HG03457 (cell line): ENCODE measurements at regions not wholly inside any gene's neighbourhood (a gene's known extent, or its start where the extent isn't known, plus 50 kb on each side); places are given as distances from the start of the nearest gene placed in this dataset.
"Not testable (repeated sequence)": the region's sequence is repeated elsewhere in the genome, so short reads cannot be mapped to it uniquely, and the experiment has no call there.

Experiments used
- ATAC-seq: cut with Tn5 transposase; IDR thresholded peaks from one replicate; pipeline ENCODE4 v1.9.1; 2021; ENCODE audit warnings: moderate number of reproducible peaks; ENCODE audit not compliant: unreplicated experiment

DNA sequence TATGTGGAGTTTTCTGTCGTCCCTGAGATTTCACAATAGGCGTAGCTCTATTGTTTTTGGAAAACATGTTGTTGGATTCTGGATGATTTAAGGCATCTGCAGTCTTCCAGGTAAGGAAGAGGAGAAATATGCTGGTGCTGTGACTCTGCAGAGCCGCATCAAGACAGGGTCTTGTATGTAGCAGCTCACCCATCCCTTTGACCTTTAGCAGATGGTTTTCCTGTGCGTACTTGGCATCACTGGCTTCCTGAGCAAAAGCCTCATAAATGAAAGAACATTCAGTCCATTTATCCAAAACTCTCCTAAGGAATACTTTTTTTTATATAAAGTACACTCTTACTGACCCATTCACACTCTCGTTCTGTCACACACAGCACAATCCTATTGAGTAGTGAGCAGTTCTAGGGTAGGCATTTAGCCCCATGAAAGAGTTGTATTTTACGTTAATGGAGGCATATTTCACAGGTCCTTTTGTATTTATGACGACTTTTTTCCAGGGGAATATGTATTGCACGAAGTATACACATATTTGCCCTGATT is 443.9 kb downstream of the STK39 start:
- ATAC-seq, result no peak

DNA sequence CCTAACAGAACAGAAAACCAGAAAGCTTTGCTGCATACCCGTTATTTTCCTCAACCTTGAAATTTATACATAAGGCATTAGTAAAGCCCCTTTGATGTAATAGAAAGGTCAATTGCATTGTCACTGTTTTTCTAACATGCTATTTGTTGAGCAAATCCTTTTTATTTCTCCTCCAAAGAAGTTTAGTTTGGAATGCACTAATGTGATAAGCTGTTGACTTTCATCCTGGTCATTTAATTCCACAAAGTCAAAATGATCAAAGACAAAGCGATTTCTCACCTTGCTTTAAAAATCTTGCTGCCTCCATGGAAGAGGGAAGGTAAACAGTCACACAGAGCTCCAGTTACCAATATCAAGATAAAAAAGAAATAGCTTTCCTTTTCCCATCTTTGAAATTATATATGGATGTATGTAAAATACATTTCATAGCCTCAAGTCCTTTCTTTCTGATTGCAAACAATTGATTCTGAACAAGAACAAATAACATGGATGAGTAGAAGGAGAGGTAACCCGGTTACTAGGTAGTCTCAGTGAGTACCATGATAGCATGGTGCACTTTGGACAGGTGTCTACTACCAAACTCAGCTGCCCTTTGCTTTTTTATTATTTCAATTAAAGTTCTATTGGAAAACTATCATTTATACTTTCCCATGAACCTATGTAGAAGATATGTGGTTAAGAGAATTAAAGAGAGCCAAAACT is 452.7 kb downstream of the STK39 start:
- ATAC-seq, result no peak

DNA sequence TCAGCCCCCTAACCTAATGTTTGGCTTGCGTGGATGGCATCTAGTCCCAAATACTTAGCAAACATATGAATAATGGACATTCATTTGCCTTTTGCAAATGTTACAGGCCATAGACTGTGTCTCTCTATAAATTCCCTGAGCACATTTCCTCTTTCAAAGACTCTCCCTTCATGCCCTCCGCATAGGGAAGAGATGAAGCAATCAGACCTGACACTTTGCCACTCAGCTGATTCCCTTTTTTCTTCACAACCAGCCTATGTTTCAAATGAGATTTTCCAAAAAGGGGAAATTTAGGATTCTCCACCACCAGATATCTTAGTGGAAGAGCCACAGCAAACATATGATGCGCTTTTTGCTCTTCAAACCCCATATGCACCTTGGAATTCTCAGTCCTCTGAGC is 453.7 kb downstream of the STK39 start:
- no peak for ATAC-seq

DNA sequence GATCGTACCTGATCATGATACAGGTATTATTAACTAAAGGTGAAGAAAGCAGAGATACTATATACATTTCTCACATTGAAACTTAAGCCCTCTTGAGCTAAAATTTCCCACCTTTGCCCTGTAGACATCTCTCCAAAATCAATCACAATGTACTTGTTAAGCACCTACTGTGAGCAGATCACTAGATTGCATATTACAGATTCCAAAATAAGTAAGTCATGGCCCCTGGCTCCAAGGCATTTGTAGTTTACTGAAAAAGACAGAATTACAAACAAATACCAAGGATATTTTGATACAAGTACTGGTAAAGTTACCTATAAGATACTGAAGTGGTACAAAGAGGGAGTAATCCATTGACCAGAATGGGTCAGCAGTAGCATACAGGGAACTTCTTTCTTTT is 455.3 kb downstream of the STK39 start:
- no peak for ATAC-seq

DNA sequence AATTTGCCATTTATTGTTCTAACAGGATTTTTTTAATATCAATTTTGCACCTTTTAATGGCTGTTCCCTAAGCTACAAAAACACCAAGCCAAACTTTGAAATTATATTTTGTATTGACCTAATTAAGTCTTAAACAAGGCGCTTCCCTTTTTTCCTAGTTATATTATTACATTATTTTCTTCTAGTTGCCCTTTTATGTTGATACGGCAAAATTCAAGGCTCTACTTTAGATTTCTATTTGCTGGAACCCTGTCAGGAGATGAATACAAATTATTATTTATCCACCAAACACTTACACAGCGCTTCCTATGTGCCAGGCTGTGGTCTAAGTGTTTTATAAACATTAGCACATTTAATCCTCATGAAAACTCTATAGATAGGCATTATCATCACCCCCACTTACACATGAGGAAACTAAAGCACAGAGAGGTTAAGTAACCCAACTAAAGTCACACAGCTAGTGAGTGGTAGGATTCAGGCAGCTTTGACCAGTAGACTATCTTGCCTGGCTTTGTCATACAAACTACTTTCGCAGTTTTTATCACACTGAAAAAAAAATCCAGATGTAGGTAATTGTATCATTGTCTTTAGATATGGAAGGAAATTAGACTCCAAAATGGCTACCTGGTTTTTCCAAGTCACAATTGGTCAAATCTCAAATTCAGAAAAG is 456.5 kb downstream of the STK39 start:
- ATAC-seq, result no peak

DNA sequence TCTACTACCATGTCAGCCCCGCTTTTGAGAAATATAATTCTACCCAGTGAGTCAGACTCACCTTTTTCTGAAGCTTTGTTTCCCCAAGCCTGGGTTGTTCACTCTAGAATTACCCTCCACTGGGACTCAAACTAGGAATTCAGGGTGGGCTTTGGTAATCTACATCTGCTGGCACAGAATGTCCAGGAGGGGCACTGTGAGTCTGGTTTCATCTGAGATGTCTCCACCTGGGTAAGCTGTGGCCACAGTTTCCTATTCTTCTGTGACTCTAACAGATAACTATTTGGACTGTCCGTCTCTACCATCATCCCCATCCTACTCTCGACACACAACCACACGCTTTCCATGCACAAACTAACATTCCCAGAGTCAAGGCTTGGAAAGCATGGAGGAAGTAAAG is 457.2 kb downstream of the STK39 start:
- no peak for ATAC-seq

DNA sequence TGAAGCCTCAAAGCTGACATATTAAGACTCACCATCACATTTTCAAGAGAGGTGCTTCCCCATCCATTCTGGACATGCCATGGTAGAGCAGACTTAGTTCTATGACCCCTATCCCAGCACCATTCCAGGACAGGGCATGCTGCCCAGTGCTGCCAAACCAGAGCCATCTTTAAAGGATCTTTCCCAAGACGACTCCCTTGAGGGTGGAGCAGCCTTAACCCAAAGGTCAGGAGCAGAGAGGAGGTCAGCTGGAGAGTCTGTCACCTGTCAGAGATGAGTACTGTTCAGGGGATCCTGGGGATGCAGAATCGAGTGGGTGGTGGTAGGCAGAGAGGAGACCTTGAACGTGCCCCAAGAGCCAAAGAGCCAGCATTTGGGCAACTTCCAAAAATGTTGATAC is 459.8 kb downstream of the STK39 start:
- no peak for ATAC-seq

DNA sequence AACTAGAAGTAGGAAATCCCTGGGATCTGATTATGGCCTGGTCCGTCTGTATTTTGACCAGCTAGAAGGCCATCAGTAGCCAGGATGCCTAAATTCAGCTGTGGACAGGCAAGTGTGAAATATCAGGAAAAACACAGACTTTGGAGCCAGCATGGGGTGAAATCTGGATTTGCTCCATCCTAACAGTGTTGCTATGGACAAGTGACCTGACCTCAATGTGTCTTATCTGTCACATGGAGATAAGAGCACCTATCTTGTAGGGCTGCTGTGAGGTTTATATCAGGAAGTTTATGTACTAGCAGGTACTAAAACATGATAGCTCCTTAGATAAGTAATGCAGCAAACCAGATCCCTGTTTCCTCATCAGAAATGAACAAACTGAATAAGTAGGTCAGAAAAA is 460.4 kb downstream of the STK39 start:
- ATAC-seq, result no peak

DNA sequence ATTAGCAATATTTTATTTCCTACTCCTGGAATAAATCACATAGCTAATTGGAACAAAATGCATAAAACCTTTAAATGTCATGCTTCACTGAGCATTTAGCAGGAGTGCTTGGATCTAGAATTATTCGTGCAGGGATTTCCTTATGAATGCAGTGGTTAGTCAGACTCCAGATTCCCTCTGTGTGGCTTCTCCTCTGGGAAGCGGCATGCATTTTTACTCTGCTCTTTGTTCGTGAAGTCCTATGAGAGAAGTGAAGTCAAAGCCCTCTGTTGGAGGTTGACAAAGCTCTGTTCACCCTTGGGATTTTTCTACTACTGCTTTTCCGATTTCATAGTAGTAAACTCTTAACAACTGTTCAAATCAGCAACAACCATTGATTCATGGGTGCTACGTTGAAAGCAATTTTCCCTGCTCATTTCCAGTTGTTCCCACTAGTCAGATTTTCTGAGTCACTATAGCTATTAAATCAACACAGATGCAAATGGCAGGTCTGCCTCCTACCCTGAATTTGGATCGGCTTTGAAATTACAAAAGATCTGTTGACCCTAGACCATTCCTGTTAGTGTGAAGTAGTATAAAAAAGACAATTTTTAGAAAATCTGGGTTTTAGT is 461.7 kb downstream of the STK39 start:
- no peak for ATAC-seq

DNA sequence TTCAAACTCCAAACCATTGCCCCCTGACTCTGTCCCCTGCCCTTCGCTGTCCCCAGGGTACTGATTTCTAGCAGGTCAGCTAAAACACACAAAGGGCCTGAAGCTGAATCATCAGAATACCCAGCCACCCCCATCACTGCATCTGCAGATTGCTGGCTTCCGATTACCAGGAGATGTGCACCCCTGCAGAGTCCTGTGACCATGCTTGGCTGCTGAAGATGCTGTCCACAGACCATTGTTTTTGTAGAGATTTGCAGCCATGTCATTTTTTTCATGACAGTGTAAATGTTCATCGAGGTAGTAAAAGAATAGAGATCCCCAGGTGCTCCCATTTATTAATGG is 463.3 kb downstream of the STK39 start:
- ATAC-seq, result no peak

DNA sequence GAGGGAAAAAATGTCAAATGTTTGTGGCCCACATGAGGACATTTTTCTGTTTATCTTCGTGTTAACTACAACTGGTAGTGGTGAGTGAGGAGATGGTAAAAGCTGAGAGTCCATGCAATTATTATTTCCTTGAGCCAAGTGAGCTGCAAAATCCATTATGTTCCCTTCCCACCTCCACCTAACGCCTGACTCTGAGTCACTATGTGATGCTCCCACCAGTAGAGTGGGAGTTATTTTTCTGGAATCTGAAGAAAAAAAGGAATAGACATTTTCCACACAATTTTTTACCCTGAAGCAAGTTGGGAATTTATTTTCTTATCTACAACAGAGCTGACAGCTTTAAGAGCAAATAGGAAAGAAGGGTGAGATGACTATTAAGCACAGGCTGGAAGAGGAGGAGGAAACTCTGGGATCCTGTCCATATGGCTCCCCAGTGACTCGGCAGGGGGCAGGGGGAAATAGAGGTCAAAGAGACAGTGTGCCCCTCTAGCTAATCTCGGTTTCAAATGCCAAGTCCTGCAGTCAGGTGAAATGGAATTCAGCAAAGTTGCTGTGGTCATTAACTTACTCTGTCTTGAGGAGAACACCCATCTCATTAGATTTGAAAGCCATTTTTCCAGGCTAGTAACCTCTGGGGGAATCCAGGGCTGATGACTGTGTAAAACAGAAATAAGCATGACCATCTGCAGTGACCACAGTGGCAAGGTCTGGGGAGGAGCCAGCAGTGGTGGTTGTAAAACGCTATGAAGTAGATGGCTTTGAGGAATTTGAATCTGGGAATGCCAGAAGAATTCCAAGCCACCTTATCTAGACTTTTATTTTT is 463.9 kb downstream of the STK39 start:
- ATAC-seq, result no peak

DNA sequence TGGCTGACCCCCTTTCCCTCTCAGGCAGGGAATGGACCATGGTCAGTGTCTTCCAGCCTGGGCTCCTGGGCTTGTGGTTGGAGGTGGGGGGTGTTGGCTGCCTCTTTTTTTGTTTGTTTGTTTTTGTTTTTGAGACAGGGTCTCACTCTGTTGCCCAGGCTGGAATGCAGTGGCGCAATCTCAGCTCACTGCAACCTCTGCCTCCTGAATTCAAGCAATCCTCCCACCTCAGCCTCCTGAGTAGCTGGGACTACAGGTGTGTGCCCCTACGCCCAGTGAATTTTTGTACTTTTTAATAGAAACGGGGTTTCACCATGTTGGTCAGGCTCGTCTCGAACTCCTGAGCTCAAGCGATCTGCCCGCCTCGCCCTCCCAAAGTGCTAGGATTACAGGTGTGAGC is 465.8 kb downstream of the STK39 start:
- not testable (repeated sequence) for ATAC-seq

DNA sequence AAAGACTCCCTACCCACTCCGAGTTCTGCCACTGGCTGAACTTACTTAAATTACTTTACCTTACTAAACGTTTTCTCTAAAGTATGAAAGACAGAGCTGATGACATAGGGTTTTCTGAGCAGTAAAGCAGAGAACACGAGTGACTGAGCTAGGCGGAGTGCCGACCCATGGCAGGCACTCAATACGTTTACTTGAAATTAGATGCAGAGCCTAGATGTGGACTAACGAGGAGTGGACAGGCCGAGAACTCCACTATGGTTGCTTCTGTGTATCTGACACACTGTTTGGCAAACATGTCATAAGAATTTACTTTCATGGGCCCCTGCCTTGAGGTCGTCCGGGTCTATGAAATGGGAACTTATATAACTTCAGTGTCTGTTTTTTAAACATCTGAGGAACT is 471.0 kb downstream of the STK39 start:
- ATAC-seq, result no peak

DNA sequence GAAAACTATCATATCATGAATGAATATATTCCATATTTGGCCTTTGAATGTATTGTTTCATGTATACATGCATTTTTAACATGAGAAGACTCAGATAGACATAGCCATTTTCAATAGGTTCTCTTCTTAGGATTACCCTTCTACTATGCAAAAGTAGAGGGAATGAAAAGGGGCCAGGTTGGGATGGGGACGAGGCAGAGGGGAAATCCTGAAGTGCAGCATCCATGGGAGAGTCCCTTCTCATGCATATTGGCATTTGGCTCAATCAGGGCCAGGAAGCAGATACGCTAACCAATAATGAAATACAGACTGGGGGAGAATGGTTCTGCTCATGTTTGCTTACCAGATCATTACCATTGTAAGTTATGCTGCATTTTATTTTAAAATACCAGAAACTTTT is 475.8 kb downstream of the STK39 start:
- no peak for ATAC-seq

DNA sequence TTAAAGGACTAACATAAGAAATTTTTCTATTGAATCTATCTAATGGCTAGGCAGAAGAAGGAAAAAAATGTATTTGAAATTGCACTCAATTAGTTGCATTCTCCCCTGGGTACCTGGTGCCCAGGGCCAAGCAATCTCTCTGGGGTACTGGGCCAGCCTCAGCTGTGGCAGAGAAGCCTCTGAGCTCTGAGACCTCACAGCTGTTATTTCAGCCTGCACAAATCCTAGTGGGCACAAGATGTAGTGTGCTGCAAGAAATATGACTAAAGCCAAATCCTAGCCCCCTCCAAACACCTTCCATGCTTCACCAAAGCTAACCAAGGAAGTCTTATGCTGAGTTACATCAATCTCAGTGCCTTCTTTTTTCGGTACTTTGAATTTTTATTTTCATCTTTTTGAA is 478.4 kb downstream of the STK39 start:
- no peak for ATAC-seq

DNA sequence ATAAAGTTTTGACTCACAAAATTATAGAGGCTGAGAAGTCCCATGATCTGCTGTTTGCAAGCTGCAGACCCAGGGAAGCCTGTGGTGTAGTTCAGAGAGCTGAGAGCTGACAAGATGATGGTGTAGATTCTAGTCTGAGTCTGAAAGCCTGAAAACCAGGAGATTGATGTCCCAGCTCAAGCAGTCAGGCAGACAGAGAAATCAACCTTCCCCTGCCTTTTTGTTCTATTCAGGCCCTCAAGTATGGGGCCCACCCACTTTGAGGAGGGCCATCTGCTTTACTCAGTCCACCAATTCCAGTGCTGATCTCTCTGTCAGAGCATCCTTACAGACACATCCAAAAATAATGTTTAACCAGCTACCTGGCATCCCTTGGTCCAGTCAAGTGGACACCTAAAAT is 479.6 kb downstream of the STK39 start:
- ATAC-seq, result no peak

DNA sequence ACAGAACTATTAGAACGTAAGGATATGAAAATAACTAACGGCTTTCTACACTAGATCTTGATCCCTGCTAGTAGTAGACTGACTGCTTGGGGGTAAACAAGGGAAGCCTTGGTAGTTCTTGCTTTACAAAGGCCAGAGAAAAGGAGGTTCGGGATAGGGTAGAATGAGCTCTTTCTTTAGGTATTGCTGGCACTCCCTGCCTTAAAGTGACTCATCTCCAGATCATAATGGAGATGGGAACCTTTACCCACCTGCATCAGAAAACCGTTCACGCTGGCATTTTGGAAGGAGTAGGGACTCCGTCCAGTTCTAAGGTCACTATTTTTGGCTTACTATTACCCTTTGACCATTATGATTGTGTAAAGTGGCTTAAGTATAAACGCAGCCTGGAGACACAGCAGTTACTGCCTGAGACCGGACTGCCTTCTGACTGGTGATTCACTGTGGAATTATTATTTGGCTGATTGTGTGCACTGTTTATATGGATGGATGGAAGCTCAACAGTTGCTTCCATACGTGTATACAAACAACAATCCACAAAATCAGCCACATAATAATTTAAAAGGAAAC is 482.5 kb downstream of the STK39 start:
- ATAC-seq, result no peak

DNA sequence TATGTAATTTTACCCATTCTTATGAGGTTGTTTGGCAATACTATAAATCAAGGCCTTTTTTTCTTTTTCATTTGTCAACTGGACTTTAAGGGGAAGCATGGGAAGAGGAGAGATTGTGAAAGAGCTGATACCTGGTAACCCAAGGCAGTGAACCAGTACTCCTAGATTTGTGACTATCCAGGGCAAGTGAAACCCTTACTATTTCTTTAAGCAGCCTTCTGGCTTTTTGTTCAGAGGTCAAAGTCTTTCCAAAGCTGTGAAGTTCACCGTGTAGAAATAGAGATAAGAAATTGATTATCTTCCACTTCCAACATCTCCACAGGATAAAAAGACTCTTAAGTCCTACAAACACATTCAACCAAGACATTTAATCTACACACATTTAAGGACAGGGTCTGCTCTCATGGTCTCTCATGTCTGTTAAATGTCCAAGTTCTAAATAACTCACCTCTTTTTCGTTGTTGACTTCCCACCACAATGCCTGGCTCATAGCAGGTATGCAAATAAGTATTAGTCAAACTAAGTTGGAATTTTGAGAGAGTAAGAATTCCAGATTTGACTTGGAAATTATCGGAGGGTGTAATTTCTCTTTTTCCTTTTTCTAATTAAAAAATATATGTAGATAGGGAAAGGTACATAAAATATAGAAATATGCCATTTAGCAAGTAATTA is 485.8 kb downstream of the STK39 start:
- ATAC-seq, result no peak

DNA sequence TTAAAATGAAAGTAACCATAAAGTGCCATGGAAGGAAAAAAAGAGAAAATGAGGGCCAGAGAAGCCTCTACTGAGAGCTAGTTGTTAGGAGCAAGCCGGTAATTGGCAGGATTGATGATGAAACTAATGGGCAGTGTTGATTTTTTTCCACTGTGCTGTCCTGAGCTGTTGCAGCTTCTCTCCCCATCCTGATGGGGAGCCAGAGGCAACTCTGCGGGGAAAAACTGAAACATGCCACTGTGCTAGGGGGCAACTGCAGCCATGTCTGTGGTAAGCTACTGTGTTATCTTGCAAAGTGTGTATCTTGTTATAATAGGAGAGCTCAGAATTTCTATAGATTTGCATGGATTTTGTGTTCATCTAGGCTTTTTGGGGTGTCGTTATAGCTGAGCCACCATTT is 487.9 kb downstream of the STK39 start:
- no peak for ATAC-seq

DNA sequence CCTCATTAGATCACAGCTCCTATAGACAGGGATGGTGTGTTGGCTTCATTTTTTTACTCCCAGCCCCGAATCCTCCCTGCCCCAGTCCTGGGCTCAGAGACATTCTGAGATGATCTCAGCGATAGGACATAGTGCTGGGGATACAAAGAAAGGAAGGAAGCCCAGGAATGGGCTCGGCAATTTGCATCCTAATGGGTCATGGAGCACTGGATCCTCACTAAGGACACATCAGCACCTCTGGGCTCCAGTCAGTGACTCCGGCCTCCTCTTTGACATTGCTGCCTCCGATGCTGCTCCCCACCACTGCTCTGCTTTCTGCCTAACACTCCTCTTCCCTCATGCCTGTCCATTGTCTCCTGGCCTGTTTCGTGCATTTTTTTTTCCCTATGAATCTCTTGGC is 489.1 kb downstream of the STK39 start:
- ATAC-seq, result no peak

DNA sequence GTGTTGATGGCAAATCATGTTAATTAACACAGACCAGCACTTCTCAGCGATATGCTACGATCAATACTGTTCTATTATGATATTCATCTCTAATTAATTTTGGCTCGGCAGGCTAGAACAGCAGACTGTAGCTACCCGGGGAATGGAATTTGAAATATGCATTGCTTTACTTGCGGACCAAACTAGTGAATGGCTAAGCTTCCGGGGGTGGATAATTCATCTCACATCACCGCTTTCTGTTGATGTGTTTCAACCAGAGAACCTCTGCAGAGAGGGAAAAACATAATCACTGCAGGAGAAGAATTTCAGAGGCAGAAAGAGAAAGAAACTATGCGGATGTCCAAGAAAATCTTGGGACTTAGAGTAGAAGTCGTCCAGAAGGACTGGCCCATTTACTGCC is 490.9 kb downstream of the STK39 start:
- ATAC-seq, result no peak
